Astrocyte of the spinal cord (primary cell): ENCODE measurements at regions not wholly inside any gene's neighbourhood (a gene's known extent, or its start where the extent isn't known, plus 50 kb on each side); places are given as distances from the start of the nearest gene placed in this dataset.

ENCODE experiments used
- DNase-seq: peaks from one replicate; pipeline ENCODE4 v3.0.0; 2011; ENCODE audit warnings: low read depth, low spot score
- H3K4me3 ChIP-seq: 2 replicates; pipeline ENCODE4 v1.5.1; 2011; ENCODE audit warnings: low read depth, mild to moderate bottlenecking, low read length, moderate library complexity
- CTCF ChIP-seq: IDR thresholded peaks from 2 replicates; pipeline ENCODE4 v1.5.1; 2012; ENCODE audit warnings: low read depth, mild to moderate bottlenecking, low read length, inconsistent platforms
- in situ Hi-C: cut with HindIII; loops from 2 replicates; pipeline ENCODE4 v1.10.0; 2017; ENCODE audit warnings: low sequenced_read_pairs

GRCh38 chr2:33666879-33667278, 67.8 kb upstream of the FAM98A start:
- TF ChIP-seq CTCF = no peak
- H3K4me3 ChIP-seq = no peak overlapping the region
- in situ Hi-C loops = no loop called here
- DNase-seq = no peak

DNA sequence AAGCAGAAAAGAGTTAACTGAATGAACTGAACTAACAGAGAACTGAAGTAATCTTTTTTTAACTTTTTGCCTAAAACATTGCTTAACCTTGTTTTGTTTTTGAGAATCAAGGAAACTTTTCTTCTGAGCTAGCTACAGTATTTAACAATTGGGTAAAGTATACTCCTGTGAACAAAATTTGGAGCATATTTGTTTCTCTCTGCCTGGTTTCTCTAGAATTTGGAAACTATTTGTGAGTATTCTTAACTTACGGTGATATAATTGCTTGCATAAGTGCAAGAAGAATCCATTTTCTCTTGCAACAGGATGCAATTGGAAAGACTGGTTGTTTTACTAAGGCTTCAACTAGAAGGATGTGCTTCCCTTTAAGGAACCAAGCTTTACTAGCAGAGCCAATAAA, 65.9 kb upstream of the FAM98A start:
- peak; percentile 5 for DNase-seq
- in situ Hi-C loops = no loop called here
- TF ChIP-seq CTCF = no peak
- no peak overlapping the region for H3K4me3 ChIP-seq

DNA sequence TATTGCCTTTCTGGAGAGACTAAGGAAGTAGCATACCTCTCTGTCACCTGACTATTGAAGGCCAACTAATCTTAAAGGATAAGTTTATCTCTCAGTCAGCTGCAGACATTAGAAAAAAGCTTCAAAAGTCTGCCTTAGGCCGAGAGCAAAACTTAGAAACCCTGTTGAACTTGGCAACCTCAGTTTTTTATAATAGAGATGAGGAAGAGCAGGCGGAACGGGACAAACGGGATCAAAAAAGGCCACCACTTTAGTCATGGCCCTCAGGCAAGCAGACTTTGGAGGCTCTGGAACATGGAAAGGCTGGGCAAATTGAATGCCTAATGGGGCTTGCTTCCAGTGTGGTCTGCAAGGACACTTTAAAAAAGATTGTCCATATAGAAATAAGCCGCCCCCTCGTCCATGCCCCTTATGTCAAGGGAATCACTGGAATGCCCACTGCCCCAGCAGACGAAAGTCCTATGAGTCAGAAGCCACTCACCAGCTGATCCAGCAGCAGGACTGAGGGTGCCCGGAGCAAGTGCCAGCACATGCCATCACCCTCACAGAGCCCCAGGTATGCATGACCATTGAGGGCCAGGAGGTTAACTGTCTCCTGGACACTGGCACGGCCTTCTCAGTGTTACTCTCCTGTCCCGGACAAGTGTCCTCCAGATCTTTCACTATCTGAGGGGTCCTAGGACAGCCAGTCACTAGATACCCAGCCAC, 61.5 kb upstream of the FAM98A start:
- TF ChIP-seq CTCF = no peak
- in situ Hi-C loops = no loop called here
- no peak for DNase-seq
- no peak overlapping the region for H3K4me3 ChIP-seq

DNA sequence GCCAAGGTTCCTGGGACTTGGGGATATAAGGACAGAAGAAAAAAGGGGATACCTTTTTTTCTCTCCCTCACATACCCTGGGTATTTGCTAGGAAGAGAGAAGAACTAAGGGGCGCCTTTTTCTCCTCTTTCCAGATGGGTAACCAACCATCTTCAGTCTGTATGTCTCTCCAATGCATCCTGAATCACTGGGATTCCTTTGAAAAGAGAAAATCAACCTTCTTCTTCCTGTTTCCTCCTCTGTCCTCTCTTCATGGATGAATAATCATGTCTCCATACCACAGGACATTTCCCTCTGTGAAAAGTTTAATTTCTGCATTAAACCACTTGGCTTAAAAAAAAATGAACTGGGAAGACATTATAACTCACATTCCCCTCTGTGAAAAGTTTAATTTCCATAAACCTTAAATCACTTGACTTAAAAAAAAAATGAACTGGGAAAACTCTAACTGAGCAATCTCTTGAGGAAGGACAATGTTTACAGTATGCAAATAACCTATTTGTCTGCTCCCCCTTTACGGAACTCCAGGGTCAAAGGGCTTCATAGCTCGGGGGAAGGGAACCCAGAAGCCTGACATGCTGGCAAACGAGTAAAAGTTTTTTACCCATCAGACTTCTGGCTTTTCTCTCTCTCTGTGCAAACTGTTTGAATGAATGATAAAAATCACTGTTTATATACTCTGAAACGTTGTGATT, 56.7 kb upstream of the FAM98A start:
- TF ChIP-seq CTCF = no peak
- in situ Hi-C loops = no loop called here

GRCh38 chr2:33652830-33653229, 53.7 kb upstream of the FAM98A start:
- no peak for DNase-seq
- no peak overlapping the region for H3K4me3 ChIP-seq
- TF ChIP-seq CTCF = no peak
- in situ Hi-C loops = no loop called here

More for the DNA sequence above, 56.7 kb upstream of the FAM98A start:
- H3K4me3 ChIP-seq = no peak overlapping the region
- DNase-seq = no peak

DNA sequence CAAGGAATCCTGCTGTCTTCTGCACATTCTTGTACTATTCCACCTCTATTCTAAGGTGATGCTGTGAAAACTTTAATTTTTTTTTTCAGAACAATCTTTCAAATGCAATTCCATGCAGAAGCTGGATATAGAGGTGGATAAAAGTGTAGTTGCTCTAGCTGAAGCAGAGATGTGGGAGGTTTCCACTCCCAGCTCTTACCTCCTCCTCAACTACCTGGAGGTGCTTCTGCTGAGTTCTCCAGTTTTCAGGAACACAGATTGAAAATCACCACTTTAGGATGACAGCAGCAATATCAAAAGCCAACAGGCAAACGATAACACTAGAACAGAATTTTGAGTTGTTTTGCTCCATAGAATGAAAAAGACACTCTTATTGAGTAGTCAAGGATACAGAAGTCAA, 51.1 kb upstream of the FAM98A start:
- no peak for DNase-seq
- no peak overlapping the region for H3K4me3 ChIP-seq
- in situ Hi-C loops = no loop called here
- TF ChIP-seq CTCF = no peak
